OCI-LY3 (cell line): ENCODE measurements at regions not wholly inside any gene's neighbourhood (a gene's known extent, or its start where the extent isn't known, plus 50 kb on each side); places are given as distances from the start of the nearest gene placed in this dataset.

Experiments used
- CTCF ChIP-seq: fragments of 200-600, 300-600 bp; sonication (generic); IDR thresholded peaks from 2 replicates; pipeline ENCODE4 v1.5.1; 2014; ENCODE audit warnings: antibody characterized with exemption, low read length, low read depth
- EZH2phosphoT487 ChIP-seq: fragments of 200-600 bp; shearing (Covaris generic); IDR thresholded peaks from 2 replicates; pipeline ENCODE4 v1.6.1; 2018; ENCODE audit warnings: antibody characterized with exemption, mixed run types, low read depth

GRCh38 chr6:28707387-28708282, 182.0 kb downstream of the GPX5 start:
- TF ChIP-seq CTCF (no peak), EZH2phosphoT487 (no peak)
